GM21515 (cell line): ENCODE measurements at regions not wholly inside any gene's neighbourhood (a gene's known extent, or its start where the extent isn't known, plus 50 kb on each side); places are given as distances from the start of the nearest gene placed in this dataset.

Source experiments
- ATAC-seq: cut with Tn5 transposase; IDR thresholded peaks from one replicate; pipeline ENCODE4 v1.9.1; 2021; ENCODE audit not compliant: unreplicated experiment

DNA sequence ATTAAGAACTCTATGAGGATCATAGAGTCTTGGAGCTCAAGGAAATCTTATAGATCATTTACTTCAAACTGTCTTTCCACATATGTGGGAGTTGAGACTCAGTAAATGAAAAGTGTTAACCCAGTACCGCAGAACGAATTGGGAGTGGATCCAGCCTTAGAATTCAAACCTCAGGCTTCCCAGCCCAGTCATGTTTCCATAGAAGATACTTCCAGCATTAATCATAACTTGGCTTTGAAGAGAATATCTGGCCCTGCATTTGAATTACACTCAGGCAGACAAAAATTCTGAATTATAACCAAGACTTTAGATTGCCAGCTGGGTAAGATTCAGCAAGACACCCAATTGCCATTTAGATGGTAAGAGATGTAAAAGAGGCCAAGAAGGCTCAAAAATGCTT, 972.0 kb downstream of the TUSC7 start:
- ATAC-seq: no peak

DNA sequence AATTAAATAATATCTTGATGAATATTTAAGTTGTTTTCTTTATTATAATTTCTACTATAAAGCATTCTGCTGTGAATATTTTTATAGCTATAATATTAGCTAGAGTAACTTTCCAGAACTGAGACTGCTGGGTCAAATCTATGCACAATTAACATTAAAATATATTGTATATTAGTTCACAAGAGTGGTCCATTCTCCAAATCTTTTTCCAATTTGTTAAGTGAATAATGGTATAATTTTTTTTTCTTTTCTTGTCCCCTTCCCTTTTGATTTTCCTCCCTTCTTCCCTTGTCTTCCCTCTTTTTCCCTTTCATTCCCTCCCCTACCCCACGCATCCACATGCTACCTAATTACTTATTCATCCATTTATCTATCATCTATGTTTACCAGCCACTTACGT, 977.5 kb downstream of the TUSC7 start:
- no peak for ATAC-seq

DNA sequence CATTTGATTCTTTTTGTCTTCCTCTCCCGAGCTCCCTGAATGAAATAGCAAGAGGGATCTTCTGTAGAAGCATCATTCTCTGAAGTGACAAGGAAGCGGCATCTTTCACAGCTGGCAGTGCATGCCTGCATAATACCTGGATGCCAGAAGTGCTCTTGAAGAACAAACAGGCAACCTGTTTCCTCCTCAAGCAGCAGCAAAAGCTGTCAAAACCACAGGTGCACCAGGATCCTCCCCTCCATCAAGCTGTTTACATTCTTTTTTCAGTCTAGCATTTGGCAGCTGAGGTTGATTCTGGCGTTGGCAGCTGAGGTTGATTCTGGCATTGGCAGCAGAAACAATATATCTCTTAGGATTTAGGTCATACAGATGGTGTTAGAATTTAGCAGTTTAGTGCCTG, 979.0 kb downstream of the TUSC7 start:
- no peak for ATAC-seq

DNA sequence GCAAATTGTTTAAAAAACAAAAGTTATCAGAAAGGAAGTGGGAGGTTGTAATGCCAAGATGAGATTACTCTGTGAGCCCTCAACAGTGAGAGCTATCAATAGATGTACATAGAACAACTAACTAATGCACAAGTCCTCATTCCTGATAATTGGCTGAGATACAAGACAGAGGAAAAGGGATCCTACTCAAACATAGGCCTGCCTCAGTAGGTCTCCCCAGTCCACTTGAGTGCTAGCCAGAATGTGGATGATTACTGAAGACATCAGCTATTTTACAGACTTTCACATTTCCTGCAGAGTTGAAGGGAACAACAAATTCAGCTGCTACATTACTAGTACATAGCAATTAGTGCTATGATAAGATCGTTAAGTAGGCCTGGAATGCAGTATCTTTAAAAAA, 981.9 kb downstream of the TUSC7 start:
- no peak for ATAC-seq

DNA sequence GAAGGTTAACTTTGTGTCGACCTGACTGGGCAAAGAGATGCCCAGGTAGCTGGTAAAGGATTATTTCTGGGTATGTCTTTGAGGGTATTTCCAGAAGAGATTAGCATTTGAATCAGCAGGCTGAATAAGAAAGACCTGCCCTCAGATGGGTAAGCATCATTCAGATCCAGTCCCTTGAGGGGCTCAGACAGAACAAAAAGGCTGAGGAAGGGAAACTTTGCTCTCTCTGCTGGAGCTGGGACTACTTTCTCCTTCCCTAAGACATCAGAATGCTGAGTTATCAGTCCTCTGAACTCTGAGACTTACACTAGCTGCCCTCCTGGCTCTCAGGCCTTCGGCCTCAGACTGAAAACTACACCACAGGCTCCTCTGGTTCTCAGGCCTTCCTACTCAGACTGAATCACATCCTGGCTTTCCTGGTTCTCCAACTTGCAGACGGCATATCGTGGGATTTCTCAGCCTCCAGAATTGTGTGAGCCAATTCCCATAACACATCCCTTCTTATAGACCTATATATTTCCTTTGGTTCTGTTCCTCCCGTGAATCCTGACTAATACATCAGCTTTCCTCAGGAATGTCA, 982.9 kb downstream of the TUSC7 start:
- ATAC-seq: no peak

DNA sequence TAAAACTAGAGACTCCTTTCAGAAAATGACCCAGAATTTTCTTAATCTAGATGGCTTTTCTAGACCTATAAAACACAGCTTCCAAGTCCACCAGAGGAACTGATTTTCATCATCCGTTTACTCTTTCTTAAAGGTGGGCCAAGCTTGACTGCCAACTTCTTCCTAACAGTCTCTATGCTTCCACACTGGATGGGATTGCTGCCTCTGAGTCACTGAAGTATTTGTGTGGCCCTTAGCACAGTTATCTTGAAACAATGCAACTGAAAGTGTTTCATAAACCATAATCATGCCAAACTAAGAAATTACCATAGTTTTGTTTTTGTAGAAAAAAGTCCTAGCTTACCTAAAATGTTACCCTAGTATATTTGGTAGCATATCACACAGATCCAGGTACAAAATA, 985.7 kb downstream of the TUSC7 start:
- no peak for ATAC-seq

DNA sequence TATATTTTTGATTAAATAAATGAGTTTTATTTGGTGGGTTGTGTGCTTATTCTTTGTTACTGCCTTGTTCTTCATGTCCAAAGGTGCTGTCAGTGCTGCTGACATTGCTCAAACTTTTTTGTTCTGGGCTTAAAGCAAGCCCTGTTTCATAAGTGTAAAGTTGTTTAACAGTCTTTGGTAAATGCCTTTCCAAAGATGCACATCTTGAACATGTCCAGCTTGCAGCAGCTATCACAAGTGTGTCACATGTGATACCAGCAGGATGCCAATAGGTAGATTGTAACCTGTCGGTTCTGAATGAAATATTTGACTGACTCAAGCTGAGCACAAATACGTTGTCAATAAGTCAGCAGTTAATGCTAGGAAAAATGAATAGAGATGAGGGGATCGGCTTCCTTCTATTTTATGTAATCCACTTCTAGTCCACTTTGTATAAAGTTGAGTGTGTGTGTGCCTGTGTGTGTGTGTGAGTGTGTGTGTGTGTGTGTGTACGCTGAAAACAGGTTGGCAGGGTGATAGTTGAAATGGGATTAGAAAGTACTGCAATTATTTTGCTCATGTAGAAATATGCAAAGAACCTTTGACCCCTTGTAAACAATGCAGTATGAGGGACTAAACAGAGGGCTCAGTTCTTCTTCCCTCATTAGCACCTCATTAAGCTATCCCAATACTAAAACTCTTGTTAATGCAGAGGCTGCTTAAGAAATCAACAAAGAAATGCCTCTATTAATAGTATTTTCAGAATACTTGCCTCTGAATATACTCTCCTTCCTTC, 986.5 kb downstream of the TUSC7 start:
- ATAC-seq: no peak

DNA sequence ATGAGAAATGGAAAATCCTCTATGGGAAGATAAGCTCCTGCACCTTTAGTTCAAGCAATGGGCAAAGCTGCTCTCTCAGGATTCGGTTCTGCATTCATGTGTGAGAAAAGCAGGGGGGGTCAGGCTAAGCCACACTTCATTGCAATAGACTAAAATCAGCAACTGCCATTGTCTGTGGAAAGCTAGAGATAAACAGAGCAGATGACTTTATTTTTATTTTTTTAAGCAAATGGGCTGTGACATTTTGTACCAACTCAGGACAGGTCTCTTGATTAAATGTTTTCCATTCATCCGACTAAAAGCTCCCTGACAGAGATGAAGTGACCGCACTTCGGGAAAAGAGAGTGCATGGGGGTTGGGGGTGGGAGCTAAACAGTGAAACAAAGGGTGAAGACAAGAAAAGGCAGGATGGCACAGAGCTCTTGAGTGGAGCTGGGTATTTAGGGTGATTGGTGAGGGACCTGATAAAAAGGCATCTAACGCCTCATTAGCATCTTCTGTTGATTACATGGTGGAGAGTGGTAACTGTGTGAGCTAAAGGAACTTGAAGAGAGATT, 987.4 kb downstream of the TUSC7 start:
- no peak for ATAC-seq

DNA sequence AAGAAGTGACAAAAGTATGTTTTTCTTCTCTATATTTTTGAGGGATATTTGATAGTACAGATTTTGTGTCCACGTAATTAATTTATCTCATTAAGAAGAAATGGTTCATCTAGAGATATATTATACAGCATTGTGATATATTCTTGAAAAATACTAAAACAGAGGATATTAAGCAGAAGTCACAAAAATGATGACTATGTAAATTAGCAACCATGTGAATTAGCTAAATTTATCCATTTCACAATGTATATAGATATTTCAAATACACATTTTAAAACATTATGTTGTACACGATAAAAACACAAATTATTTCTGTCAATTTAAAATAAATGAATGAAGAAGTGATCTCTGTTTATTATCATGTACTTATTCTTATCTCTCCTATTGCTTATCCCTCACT, 989.5 kb downstream of the TUSC7 start:
- no peak for ATAC-seq

DNA sequence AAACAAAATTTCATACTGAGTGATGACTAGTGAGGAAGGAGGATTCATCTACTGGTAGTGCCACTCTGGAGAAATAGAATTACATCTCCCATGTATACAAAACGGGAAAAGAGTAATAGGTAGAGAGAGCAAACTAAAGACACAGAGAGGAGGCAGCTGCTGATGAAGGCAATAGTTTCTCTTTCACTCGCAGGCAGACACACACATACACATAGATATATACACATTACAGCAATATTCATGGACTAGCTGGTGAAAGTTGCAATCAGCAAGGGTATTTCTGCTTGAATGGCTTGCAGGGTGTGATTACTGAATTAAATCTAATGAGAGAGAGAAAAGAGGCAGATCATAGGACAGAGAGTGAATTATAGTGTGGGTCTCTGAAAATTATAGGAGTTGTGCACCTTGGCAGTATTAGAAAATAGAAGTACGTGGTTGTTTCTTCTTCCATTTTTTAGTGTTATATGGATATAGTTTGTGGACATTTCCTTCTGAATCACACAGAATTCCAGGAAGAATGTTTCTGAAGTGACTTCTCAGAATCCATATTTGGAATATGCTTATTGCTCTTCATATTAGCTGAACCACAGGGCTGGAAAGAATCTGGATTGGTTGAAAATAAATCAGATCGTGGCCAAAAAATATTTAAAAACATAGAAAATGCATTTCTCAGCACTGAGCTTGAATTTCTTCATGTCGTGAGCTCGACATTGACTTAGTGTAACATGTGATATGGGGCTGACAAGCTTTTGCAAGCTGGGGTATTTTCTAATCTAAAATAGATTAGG, 991.2 kb downstream of the TUSC7 start:
- ATAC-seq: no peak

DNA sequence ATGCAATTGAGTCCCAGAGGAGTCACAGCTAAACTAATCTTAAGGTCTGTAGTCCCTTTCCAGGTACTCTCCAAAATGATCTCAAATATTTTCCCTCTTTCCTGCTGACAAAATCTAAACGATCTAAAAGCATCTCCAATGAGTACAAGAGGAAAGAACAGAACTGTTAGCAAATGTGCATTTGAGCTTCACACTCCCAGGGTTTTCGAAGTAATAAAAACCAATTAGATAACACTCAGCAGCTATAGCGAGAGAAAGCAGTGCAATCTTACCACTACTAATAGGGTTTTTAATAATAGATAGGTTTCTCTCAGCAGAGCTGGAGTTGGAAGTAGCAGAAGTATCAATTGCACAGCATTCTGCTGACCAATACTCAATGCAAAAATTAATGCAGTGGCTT, 995.4 kb downstream of the TUSC7 start:
- no peak for ATAC-seq

DNA sequence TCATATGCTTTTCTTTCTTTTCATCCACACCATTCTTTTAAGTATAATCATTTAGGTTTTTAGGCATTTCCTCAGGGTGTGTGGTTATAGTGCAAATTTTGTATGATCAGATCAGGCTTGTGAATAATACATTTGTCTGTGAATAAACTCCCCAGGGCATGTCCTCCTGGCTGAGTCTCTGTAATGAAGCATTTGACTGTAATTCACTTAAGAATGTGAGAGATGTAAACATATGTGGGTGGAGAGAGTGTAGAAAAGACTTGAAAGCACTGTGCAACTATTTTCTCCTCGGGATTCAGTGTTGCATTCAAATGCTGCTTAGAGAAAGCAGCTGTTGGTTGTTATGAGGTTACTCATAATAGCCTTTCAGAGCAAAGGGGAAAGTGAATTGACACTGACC, 996.5 kb downstream of the TUSC7 start:
- ATAC-seq: no peak

DNA sequence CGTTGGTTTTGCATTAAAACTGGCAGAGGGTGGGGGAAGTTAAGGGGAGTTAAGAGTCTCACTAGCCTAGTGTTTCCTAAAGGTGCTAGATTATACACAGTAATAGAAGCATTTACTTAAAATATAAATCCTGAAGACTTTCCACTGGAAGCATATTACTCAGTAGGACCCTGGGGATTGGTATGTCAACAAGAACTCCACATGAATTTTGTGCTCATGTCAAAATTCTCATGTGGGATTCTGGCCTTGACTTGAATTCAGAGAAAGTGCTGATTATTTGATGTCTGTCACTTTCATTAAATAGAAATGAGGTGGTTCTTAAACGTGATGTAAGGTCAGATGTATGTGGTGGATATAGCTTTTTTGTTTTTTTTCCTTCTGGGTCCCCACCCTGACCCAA, 997.2 kb downstream of the TUSC7 start:
- ATAC-seq: no peak

DNA sequence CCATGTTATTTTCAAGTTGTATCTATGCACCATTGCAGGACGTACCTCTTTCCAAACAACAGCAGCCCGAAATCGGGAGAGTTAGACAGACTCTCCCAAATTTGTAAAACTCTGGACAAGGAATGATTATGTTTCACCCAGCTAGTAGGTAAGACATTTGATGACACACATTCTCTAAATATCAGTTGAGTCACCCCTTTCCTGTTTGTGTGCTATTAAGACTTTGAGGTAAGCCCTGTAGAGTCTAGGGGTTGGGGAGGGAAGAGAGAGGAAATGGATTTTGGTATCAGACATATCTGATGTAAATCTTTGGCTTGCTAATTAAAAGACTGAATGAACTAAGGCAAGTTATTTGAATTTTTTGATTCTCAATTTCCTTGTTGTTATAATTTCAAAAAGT, 999.0 kb downstream of the TUSC7 start:
- no peak for ATAC-seq

DNA sequence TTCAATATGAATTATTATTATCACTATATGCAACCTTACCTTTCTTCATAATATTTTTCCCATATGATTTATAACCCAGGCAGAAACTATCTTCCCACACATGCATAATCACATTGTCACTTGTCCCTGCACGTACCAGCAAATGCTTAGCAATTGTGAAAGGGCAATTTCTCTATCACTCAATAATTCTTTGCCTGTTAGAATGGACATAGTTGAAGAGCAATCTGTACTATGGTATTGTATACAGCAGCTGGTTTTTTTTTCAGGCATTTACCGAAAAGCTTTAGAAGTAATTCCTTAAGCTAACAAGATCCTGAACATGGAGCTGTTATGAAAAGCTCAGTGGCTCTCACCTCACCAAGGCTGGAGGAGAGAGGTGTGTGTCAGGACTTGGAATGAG, 999.5 kb downstream of the TUSC7 start:
- ATAC-seq: no peak

DNA sequence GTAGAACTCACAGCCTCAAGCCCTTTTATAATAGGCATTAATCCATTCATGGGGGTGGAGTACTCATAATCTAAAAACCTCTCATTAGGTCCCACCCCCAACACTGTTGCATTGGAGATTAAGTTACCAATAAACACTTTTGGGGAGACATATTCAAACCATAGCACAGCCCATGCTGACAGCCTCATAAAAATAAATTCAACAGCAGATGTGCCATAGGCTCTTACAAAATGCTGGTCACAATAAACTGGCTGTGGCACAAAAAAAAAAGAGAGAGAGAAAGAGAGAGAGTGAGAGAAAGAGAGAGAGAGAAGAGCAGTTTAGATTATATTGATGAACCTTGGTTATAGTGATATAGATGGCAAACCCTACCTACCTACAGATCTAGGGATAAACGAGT, 1000.9 kb downstream of the TUSC7 start:
- no peak for ATAC-seq

DNA sequence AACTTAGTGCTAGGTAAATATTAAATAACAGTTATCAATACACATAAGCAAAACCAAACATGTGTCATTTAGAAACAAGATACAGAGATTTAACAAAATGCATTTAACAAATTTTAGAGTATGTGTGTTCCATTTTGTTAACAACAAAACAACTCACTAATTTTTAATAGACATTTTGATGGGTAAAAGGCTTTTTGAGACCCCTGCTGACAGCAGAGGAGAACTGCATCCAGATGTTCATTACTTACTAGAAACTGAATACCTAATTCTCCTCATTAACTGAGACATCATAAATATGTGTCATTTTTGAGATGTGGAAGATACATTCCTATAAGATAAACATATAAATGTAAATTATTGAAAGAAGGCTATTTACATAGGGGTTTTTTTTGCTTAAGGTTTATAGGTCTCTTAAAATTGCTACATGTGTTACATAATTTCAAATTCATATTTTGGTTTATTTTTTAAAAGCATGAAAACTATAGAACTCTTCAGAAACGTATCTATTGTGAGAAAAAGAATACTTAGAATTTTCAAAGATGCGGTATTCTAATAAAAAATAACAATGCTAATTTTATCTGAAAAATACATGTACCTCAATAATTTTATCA, 1009.8 kb downstream of the TUSC7 start:
- peak; percentile 67 for ATAC-seq

DNA sequence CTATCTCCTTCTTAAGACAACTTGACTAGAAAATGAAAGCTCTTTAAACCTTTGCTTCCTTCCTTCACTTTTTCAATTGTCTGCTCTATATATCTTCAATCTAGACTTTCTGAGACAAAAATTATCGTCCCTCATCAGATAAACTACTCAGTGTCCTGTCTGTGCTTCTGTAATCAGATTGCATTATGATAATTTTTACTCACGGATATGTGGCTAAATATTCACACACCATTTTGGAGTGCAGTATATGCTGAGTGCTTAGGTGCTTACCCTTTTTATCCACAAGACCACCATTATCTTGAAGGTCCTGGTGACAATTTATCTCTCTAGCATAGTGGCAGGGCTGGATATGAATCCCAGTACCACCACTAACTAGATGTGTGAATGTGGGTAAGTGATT, 1012.3 kb downstream of the TUSC7 start:
- ATAC-seq: no peak

DNA sequence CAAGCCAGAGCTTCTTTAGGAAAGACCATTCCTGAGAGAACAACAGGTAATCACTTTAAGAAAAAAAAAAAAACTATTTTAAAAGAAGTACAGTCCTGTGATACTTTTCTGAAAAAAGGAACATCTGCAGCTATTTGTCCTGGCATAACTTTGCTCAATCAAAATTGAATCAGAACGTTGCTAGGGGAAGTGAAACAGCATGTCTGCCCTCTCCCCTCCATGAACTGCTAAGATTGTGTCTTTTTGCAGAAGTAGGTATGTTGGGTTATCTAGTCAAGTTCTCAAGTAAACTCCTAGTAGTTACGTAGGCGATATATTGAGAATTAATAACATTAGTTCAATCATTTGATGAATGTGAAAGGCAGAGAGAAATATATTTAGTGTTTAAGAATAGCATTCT, 1013.3 kb downstream of the TUSC7 start:
- ATAC-seq: no peak

DNA sequence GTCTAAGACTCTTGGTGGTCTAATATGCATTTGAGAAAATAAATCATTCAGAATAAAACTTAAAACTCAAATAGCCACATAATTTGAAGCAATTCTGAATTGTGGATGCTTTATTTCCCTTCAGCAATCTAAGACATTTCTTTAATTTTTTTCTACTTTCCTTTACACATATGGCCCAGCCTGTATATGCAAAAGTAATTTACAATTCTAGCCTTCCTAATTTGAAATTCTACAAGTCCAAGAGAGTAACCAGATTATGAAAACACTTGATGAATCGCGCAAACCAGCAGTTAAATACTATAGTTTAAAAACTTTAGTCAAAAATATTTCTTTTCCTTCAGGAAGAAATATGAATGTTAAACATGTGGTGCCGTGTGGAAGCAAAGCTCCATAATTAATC, 1014.2 kb downstream of the TUSC7 start:
- ATAC-seq: no peak

DNA sequence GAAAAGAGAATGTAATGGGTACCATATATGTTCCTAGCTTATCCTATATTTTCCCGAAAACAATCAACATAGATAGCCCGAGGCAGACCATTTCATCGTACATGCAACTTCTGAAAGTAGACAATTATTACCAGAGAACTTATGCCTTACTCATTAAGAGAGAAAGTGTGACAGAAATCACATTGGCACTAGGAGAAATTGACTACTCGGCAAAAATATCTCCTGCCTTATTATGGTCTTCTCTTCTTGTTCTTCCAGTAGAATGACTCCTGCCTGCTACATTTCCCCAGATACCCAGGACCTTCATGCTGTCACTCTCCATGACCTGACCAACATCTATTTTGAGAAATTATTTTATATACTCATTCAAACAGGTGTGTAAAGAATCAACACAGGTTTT, 1015.7 kb downstream of the TUSC7 start:
- ATAC-seq: no peak

DNA sequence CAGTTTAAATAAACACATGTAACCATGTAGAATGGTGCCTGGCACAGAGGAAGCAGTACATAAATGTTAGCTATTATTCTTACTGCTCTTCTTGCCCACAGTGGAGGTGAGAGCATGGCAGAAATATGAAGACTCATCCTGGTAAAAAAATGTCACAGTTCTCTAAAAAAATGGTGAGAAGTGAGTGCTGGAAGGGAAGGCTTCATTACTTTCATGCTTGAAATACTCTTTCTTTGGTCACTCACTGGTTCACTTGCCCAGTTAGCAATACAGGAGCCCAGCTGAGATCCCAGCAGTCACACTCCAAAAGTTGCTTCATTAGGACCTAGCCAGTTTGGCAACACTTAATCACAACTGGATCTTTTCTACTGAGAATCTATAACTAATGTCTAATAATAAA, 1017.2 kb downstream of the TUSC7 start:
- no peak for ATAC-seq
